ENCODE measurements at regions not wholly inside any gene's neighbourhood (a gene's known extent, or its start where the extent isn't known, plus 50 kb on each side); places are given as distances from the start of the nearest gene placed in this dataset.
"Not testable (repeated sequence)": the region's sequence is repeated elsewhere in the genome, so short reads cannot be mapped to it uniquely, and the experiment has no call there.

DNA sequence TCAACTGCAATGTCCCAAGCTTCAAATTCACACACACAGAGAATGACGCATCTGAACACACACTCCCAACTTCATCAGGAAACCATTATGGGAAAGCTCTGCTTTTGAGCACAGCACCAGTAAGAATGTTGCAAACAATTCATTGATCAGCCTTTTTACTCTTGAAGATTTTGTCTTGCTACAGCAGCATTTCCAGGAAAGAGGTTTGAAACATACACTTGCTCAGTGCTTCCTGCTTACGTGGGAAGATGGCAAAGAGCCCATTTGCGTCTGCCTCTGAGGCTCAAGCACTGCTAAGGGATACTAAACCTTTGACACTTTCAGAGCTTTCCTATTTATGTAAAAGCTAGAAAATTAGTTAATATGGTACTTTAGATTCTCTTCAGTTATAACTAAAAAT lies 77.2 kb upstream of the MON1B start:
- Histone ChIP-seq H3K27me3 (ENCODE audit: control insufficient read depth, insufficient read depth, low read length) (no peaks in the 10 kb centered on the region), H3K27ac (ENCODE audit: low read length) (no peak overlapping the region), H3K4me3 (ENCODE audit: low read depth in 2 of 2, low read length in 2 of 2) (no peak overlapping the region), H3K9me3 (ENCODE audit: control insufficient read depth, insufficient read depth, low read depth, low read length) (no peaks in the 10 kb centered on the region), H3K36me3 (ENCODE audit: control insufficient read depth, insufficient read depth, low read length) (no peaks in the 10 kb centered on the region), H3K4me1 (ENCODE audit: control insufficient read depth, insufficient read depth, low read length) (no peaks in the 10 kb centered on the region)
- no peak for DNase-seq (ENCODE audit: low read depth, low spot score)
- in situ Hi-C loops (cut with HindIII; ENCODE audit: low pct_unique_long_range_greater_than_20kb, low sequenced_read_pairs): no loop called here
- CTCF ChIA-PET: no interaction called here
- POLR2A ChIA-PET: no interaction called here
- TF ChIP-seq, protein P1, sequence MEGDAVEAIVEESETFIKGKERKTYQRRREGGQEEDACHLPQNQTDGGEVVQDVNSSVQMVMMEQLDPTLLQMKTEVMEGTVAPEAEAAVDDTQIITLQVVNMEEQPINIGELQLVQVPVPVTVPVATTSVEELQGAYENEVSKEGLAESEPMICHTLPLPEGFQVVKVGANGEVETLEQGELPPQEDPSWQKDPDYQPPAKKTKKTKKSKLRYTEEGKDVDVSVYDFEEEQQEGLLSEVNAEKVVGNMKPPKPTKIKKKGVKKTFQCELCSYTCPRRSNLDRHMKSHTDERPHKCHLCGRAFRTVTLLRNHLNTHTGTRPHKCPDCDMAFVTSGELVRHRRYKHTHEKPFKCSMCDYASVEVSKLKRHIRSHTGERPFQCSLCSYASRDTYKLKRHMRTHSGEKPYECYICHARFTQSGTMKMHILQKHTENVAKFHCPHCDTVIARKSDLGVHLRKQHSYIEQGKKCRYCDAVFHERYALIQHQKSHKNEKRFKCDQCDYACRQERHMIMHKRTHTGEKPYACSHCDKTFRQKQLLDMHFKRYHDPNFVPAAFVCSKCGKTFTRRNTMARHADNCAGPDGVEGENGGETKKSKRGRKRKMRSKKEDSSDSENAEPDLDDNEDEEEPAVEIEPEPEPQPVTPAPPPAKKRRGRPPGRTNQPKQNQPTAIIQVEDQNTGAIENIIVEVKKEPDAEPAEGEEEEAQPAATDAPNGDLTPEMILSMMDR (IDR thresholded peaks at IDR 0.05): no peak
- TF ChIP-seq POLR2AphosphoS5 (IDR thresholded peaks at IDR 0.05; ENCODE audit: low read depth, low read length) (no peak), SIN3A (IDR thresholded peaks at IDR 0.05; ENCODE audit: borderline replicate concordance, insufficient read depth, low read depth, low read length) (no peak), TCF7L2 (IDR thresholded peaks at IDR 0.05; ENCODE audit: low read depth, low read length) (no peak)
- TF ChIP-seq, protein P2, sequence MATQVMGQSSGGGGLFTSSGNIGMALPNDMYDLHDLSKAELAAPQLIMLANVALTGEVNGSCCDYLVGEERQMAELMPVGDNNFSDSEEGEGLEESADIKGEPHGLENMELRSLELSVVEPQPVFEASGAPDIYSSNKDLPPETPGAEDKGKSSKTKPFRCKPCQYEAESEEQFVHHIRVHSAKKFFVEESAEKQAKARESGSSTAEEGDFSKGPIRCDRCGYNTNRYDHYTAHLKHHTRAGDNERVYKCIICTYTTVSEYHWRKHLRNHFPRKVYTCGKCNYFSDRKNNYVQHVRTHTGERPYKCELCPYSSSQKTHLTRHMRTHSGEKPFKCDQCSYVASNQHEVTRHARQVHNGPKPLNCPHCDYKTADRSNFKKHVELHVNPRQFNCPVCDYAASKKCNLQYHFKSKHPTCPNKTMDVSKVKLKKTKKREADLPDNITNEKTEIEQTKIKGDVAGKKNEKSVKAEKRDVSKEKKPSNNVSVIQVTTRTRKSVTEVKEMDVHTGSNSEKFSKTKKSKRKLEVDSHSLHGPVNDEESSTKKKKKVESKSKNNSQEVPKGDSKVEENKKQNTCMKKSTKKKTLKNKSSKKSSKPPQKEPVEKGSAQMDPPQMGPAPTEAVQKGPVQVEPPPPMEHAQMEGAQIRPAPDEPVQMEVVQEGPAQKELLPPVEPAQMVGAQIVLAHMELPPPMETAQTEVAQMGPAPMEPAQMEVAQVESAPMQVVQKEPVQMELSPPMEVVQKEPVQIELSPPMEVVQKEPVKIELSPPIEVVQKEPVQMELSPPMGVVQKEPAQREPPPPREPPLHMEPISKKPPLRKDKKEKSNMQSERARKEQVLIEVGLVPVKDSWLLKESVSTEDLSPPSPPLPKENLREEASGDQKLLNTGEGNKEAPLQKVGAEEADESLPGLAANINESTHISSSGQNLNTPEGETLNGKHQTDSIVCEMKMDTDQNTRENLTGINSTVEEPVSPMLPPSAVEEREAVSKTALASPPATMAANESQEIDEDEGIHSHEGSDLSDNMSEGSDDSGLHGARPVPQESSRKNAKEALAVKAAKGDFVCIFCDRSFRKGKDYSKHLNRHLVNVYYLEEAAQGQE (IDR thresholded peaks at IDR 0.05; ENCODE audit: insufficient read depth in 1 of 2, low read depth in 2 of 2, low read length in 1 of 2): no peak
- ATAC-seq: no peak
- no TSS peak for BruUV-seq (replicated peaks)
- intact Hi-C loops (cut with micrococcal nuclease; ENCODE audit: unreplicated experiment): no loop called here

DNA sequence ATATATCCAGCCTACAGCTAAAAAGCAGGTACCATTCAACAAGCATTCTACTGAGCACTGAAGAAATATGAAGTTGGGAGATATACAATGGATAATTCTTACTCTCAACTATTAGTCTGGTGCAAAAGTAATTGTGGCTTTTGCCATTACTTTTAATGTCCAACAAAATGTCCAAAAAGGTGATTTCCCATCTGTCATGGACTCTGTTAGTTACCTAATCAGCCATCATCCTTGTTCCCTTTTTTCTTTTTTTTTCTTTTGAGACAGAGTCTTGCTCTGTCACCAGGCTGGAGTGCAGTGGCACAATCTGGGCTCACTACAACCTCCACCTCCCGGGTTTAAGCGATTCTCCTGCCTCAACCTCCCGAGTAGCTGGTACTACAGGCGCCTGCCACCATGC lies 76.6 kb upstream of the MON1B start:
- intact Hi-C loops (cut with micrococcal nuclease; ENCODE audit: unreplicated experiment); H3K4me1 ChIP-seq (ENCODE audit: control insufficient read depth, insufficient read depth, low read length); H3K4me3 ChIP-seq (ENCODE audit: low read depth in 2 of 2, low read length in 2 of 2); H3K27ac ChIP-seq (ENCODE audit: low read length); H3K27me3 ChIP-seq (ENCODE audit: control insufficient read depth, insufficient read depth, low read length); H3K36me3 ChIP-seq (ENCODE audit: control insufficient read depth, insufficient read depth, low read length); BruUV-seq (replicated peaks); ATAC-seq; POLR2A ChIA-PET; in situ Hi-C loops (cut with HindIII; ENCODE audit: low pct_unique_long_range_greater_than_20kb, low sequenced_read_pairs); DNase-seq (ENCODE audit: low read depth, low spot score); H3K9me3 ChIP-seq (ENCODE audit: control insufficient read depth, insufficient read depth, low read depth, low read length); CTCF ChIA-PET: not testable (repeated sequence)

DNA sequence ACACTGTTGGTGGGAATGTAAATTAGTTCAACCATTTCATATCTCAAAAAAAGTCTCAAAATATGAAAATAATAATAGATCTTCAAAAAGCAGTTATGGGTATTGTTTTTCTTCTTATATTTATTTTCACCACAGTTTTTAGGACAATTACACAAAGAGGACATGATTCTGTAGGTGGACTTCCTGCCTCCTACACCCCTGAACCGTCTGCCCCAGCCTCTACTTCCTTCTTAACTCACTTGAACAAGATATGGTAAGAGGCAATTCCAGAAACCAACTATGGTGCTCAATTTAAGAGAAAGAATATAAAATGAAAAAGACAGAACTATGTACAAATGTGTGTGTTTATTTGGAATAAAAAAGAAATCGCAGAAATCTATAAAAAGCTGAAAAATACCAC lies 74.1 kb upstream of the MON1B start:
- Histone ChIP-seq H3K27ac (ENCODE audit: low read length) (no peak overlapping the region), H3K4me1 (ENCODE audit: control insufficient read depth, insufficient read depth, low read length) (no peaks in the 10 kb centered on the region), H3K9me3 (ENCODE audit: control insufficient read depth, insufficient read depth, low read depth, low read length) (no peaks in the 10 kb centered on the region), H3K4me3 (ENCODE audit: low read depth in 2 of 2, low read length in 2 of 2) (no peak overlapping the region), H3K27me3 (ENCODE audit: control insufficient read depth, insufficient read depth, low read length) (no peaks in the 10 kb centered on the region), H3K36me3 (ENCODE audit: control insufficient read depth, insufficient read depth, low read length) (no peaks in the 10 kb centered on the region)
- intact Hi-C loops (cut with micrococcal nuclease; ENCODE audit: unreplicated experiment): no loop called here
- ChIA-PET POLR2A (no interaction called here), CTCF (no interaction called here)
- no peak for DNase-seq (ENCODE audit: low read depth, low spot score)
- BruUV-seq (replicated peaks): no TSS peak
- in situ Hi-C loops (cut with HindIII; ENCODE audit: low pct_unique_long_range_greater_than_20kb, low sequenced_read_pairs): no loop called here
- TF ChIP-seq, protein P1 (IDR thresholded peaks at IDR 0.05): no peak
- TF ChIP-seq POLR2AphosphoS5 (IDR thresholded peaks at IDR 0.05; ENCODE audit: low read depth, low read length) (no peak), TCF7L2 (IDR thresholded peaks at IDR 0.05; ENCODE audit: low read depth, low read length) (no peak), SIN3A (IDR thresholded peaks at IDR 0.05; ENCODE audit: borderline replicate concordance, insufficient read depth, low read depth, low read length) (no peak)
- TF ChIP-seq, protein P2 (IDR thresholded peaks at IDR 0.05; ENCODE audit: insufficient read depth in 1 of 2, low read depth in 2 of 2, low read length in 1 of 2): no peak
- no peak for ATAC-seq
